ENCODE measurements at regions not wholly inside any gene's neighbourhood (a gene's known extent, or its start where the extent isn't known, plus 50 kb on each side); places are given as distances from the start of the nearest gene placed in this dataset.
A peak's percentile ranks its signal among the peaks of the same experiment; 100 is the strongest.

DNA sequence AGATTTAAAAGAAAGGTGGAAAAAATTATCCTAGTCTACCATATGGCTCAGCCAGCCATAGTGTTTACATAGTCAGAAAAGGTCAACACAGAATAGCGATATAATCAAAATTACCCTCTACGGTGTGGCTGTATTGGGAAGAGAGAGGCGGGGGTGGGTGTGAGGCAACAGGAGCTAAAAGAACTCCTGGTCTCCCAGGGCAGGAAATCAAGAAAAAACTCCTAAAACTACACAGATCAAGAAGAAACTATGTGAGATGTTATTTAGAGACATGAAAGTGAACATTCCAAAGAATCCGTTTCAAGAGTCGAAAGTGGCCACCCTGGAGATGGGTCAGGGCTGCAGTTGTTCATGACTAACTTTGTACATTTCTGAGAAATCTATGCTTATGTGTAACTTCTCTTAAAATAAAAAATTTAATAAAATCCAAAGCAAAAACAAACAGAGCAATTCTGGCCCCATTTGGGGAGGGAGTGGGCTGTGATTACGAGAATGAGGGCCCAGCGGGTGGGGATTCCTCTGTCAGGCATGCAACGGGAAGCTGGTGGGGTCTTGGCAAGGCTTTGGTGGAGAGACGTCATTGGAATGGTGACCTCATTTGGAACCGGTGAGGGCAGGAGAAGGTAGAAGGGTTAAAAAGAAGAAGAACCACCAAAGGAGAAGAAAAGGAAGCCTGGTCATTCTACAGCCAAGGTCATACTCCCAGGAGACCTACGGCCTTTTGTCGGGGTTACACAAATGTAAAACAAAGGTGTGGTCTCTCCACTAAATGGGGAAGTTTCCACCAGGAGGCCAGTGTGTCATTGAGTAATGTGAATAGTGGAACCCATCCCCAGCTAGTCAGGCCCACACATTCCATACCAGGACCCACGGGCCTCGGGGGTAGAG, 71.2 kb upstream of the DUSP5 start (continued):
- TF ChIP-seq ZBTB33 (IDR thresholded peaks at IDR 0.05) (no peak), MLLT1 (IDR thresholded peaks at IDR 0.05) (0 out of 2 replicates have a peak, but pooled peaks have one; percentile 21), CBX3 (IDR thresholded peaks at IDR 0.05; ENCODE audit: borderline replicate concordance, low read depth) (no peak)
- TF ChIP-seq, protein P1, sequence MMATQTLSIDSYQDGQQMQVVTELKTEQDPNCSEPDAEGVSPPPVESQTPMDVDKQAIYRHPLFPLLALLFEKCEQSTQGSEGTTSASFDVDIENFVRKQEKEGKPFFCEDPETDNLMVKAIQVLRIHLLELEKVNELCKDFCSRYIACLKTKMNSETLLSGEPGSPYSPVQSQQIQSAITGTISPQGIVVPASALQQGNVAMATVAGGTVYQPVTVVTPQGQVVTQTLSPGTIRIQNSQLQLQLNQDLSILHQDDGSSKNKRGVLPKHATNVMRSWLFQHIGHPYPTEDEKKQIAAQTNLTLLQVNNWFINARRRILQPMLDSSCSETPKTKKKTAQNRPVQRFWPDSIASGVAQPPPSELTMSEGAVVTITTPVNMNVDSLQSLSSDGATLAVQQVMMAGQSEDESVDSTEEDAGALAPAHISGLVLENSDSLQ (IDR thresholded peaks at IDR 0.05): no peak
- TF ChIP-seq, protein P2, sequence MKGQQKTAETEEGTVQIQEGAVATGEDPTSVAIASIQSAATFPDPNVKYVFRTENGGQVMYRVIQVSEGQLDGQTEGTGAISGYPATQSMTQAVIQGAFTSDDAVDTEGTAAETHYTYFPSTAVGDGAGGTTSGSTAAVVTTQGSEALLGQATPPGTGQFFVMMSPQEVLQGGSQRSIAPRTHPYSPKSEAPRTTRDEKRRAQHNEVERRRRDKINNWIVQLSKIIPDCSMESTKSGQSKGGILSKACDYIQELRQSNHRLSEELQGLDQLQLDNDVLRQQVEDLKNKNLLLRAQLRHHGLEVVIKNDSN (IDR thresholded peaks at IDR 0.05; ENCODE audit: borderline replicate concordance, extremely low read length, insufficient read depth, low read depth, low read length): no peak
